ENCODE measurements at regions not wholly inside any gene's neighbourhood (a gene's known extent, or its start where the extent isn't known, plus 50 kb on each side); places are given as distances from the start of the nearest gene placed in this dataset.
"Not testable (repeated sequence)": the region's sequence is repeated elsewhere in the genome, so short reads cannot be mapped to it uniquely, and the experiment has no call there.

DNA sequence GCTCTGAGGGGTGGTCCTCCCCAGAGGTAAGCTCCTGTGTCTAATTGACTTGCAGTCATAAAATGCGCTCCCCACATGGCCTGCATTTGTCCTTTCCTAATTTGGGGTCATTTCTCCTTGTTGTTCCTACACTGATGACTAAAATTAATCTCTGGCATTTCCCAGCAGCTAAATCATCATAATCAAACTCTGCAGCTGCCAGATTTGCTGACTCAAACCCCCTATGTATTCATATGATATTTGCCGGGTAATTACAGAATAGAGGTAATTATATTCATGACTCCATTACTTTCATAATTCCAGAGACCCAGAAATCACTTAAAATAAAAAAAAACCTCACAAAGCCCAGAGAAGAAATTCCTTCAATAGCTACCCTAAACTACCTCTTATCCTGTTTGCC lies 331.4 kb upstream of the KLHL29 start:
- TF ChIP-seq, protein P1, sequence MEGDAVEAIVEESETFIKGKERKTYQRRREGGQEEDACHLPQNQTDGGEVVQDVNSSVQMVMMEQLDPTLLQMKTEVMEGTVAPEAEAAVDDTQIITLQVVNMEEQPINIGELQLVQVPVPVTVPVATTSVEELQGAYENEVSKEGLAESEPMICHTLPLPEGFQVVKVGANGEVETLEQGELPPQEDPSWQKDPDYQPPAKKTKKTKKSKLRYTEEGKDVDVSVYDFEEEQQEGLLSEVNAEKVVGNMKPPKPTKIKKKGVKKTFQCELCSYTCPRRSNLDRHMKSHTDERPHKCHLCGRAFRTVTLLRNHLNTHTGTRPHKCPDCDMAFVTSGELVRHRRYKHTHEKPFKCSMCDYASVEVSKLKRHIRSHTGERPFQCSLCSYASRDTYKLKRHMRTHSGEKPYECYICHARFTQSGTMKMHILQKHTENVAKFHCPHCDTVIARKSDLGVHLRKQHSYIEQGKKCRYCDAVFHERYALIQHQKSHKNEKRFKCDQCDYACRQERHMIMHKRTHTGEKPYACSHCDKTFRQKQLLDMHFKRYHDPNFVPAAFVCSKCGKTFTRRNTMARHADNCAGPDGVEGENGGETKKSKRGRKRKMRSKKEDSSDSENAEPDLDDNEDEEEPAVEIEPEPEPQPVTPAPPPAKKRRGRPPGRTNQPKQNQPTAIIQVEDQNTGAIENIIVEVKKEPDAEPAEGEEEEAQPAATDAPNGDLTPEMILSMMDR (conservative IDR thresholded peaks at IDR 0.05): no peak
- peaks cover 18% of the 10 kb centered on the region for H3K4me1 Mint-ChIP-seq
- no peak overlapping the region for H3K4me3 Mint-ChIP-seq
- DNase-seq (ENCODE audit: low read depth, low spot score): no peak
- H3K27ac Mint-ChIP-seq (ENCODE audit: unreplicated experiment): no peak overlapping the region
- no peaks in the 10 kb centered on the region for H3K36me3 Mint-ChIP-seq (ENCODE audit: low read depth)
- peaks cover 2% of the 10 kb centered on the region for H3K9me3 Mint-ChIP-seq
- H3K27me3 Mint-ChIP-seq (ENCODE audit: low read depth): no peaks in the 10 kb centered on the region

DNA sequence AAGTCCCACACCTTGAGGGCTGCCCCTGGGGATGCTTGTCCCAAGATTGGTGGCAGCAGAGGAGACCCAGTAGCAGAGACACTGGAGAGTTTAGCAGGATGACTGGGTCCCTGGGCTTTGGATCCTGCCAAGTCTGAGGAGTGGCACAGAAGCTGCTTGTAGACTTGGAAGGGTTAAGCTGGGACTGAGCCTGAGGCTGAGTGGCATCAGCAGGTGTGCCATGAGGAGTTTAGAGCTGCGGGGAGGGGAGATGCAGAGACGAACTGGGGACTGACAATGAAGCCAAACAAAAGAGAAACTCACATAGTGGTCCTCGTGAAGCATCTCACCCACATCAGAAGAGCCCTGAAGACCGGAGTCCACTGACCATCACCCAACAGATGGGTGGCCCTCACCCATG lies 329.7 kb upstream of the KLHL29 start:
- H3K4me3 Mint-ChIP-seq: no peak overlapping the region
- H3K9me3 Mint-ChIP-seq: peaks cover 2% of the 10 kb centered on the region
- no peaks in the 10 kb centered on the region for H3K36me3 Mint-ChIP-seq (ENCODE audit: low read depth)
- H3K4me1 Mint-ChIP-seq: peaks cover 4% of the 10 kb centered on the region
- TF ChIP-seq, protein P1 (conservative IDR thresholded peaks at IDR 0.05): no peak
- no peak overlapping the region for H3K27ac Mint-ChIP-seq (ENCODE audit: unreplicated experiment)
- no peaks in the 10 kb centered on the region for H3K27me3 Mint-ChIP-seq (ENCODE audit: low read depth)
- no peak for DNase-seq (ENCODE audit: low read depth, low spot score)

DNA sequence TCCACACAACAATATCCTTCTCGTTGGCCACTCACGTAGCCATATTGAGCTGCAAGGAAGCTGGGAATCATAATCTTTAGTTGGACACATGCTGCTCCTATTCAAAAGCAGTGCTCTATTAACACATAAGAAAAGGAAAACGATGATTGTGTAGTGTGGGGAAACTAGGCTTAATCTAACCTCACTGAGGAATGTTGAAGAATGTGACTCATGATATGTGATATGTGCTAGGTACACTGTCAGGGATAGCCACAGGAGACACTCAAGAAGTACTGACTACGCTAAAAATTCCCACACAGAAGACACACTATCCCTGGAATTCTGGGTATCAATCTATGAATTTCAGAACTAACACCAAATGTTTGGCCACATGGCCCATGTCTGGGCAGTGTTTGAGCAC lies 328.1 kb upstream of the KLHL29 start:
- not testable (repeated sequence) for H3K9me3 Mint-ChIP-seq; H3K27ac Mint-ChIP-seq (ENCODE audit: unreplicated experiment); H3K4me1 Mint-ChIP-seq; H3K27me3 Mint-ChIP-seq (ENCODE audit: low read depth); H3K4me3 Mint-ChIP-seq; H3K36me3 Mint-ChIP-seq (ENCODE audit: low read depth); DNase-seq (ENCODE audit: low read depth, low spot score)

DNA sequence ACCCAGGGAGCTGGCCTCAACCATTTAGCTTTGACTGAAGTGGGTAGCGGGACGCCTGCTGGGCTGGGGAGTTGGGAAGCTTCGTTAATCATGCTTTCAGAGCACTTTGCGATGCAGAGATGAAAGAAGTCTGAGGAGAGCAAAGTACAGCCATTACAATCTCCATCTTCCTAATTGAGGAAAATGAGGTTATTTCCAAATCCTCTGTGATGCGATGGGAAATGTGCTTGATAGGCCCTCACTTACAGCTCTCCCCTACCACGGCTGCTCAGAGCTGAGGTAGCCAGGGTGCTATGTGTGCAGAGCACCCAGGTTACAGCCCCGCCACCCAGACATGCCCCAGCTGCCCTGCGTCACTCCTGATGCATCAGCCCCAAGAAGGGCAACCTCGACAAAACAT lies 326.5 kb upstream of the KLHL29 start:
- no peaks in the 10 kb centered on the region for H3K9me3 Mint-ChIP-seq
- DNase-seq (ENCODE audit: low read depth, low spot score): no peak
- TF ChIP-seq, protein P1 (conservative IDR thresholded peaks at IDR 0.05): no peak
- no peaks in the 10 kb centered on the region for H3K4me1 Mint-ChIP-seq
- H3K4me3 Mint-ChIP-seq: no peak overlapping the region
- H3K27ac Mint-ChIP-seq (ENCODE audit: unreplicated experiment): no peak overlapping the region
- H3K36me3 Mint-ChIP-seq (ENCODE audit: low read depth): no peaks in the 10 kb centered on the region
- H3K27me3 Mint-ChIP-seq (ENCODE audit: low read depth): peaks cover 3% of the 10 kb centered on the region

DNA sequence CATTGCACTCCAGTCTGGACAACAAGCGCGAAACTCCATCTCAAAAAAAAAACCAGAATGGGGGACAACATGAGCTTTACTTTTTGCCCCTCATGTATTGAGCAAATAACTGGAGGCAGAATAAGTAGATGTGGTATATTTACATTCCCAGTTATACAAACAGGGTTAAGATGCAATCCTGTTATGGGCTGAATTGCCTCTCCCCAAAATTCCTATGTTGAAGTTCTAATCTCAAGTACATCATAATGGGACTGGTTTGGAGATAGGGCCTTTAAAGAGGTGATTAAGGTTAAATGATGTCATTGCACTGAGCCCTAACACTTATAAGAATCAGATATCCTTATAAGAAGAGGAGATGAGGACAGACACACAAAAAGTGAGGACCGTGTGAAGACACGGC lies 319.8 kb upstream of the KLHL29 start:
- peaks cover 3% of the 10 kb centered on the region for H3K27me3 Mint-ChIP-seq (ENCODE audit: low read depth)
- no peak overlapping the region for H3K27ac Mint-ChIP-seq (ENCODE audit: unreplicated experiment)
- H3K4me3 Mint-ChIP-seq: no peak overlapping the region

DNA sequence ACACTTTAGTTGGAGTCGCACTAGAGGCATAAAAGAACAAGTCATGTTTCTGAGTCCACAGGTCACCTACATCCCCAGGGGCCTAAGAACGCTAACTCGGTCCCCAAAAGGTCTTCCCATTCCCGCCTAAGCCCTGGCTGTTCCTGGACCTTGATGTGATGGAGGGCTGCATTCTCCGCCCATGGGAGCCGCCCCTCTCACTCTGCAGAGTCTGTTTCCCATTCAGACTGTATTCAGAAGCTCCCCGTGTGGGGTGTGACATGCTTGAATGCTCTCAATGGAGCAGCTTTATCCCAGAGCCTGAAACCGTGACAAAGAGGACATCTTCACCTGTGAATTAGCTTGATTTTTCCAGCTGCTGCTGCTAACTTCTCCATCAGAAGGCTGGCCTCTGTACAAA lies 319.0 kb upstream of the KLHL29 start:
- no peak for DNase-seq (ENCODE audit: low read depth, low spot score)
- Mint-ChIP-seq H3K36me3 (ENCODE audit: low read depth) (no peaks in the 10 kb centered on the region), H3K4me3 (no peak overlapping the region), H3K27ac (ENCODE audit: unreplicated experiment) (no peak overlapping the region), H3K4me1 (no peaks in the 10 kb centered on the region), H3K9me3 (no peaks in the 10 kb centered on the region), H3K27me3 (ENCODE audit: low read depth) (peaks cover 6% of the 10 kb centered on the region)
- TF ChIP-seq, protein P1 (conservative IDR thresholded peaks at IDR 0.05): no peak

More for the DNA sequence above, 319.8 kb upstream of the KLHL29 start:
- DNase-seq (ENCODE audit: low read depth, low spot score): no peak
- TF ChIP-seq, protein P1 (conservative IDR thresholded peaks at IDR 0.05): no peak
- Mint-ChIP-seq H3K36me3 (ENCODE audit: low read depth) (no peaks in the 10 kb centered on the region), H3K9me3 (no peaks in the 10 kb centered on the region), H3K4me1 (no peaks in the 10 kb centered on the region)

All from neural crest cell (in vitro differentiated cells).